HepG2 (cell line): ENCODE measurements at regions not wholly inside any gene's neighbourhood (a gene's known extent, or its start where the extent isn't known, plus 50 kb on each side); places are given as distances from the start of the nearest gene placed in this dataset.

Source experiments
- BORCS8-MEF2B ChIP-seq: sonication (generic); formaldehyde crosslinking; IDR thresholded peaks from 2 replicates; pipeline ENCODE4 v1.8.0; 2022; ENCODE audit warnings: mild to moderate bottlenecking, missing genetic modification reagents
- ELF3 ChIP-seq: IDR thresholded peaks from 2 replicates; pipeline ENCODE4 v1.6.1; 2016; ENCODE audit warnings: missing genetic modification reagents, missing compliant biosample characterization
- GATAD1 ChIP-seq: IDR thresholded peaks from 2 replicates; pipeline ENCODE4 v1.6.1; 2016; ENCODE audit warnings: missing genetic modification reagents, missing compliant biosample characterization
- MAZ ChIP-seq, 2 experiments: sonication (generic) in 1 of 2; formaldehyde crosslinking in 1 of 2; IDR thresholded peaks; 2 replicates each; pipeline versions ENCODE4 v1.5.0 to v1.6.1; 2012 to 2020; ENCODE audit warnings: low read depth in 2 of 2, mild to moderate bottlenecking in 2 of 2, borderline replicate concordance in 1 of 2, improper control_type of control experiment in 1 of 2, low read length in 1 of 2, missing genetic modification reagents in 1 of 2, moderate library complexity in 1 of 2
- MXD4 ChIP-seq: IDR thresholded peaks from 2 replicates; pipeline ENCODE4 v1.6.1; 2016; ENCODE audit warnings: mild to moderate bottlenecking, missing biosample characterization, missing genetic modification reagents
- NFE2L2 ChIP-seq: fragments of 150-350 bp; IDR thresholded peaks from 2 replicates; pipeline ENCODE4 v1.6.1; 2014; ENCODE audit warnings: low read length
- PTBP1 ChIP-seq: fragments of 200-400 bp; formaldehyde crosslinking; IDR thresholded peaks from 2 replicates; pipeline ENCODE4 v1.6.1; 2018; ENCODE audit warnings: low read length, low read depth; ENCODE audit not compliant: poor library complexity, severe bottlenecking
- ZFYVE20 ChIP-seq: sonication (generic); formaldehyde crosslinking; IDR thresholded peaks from 2 replicates; pipeline ENCODE4 v1.8.0; 2023; ENCODE audit warnings: low read depth, mild to moderate bottlenecking, moderate library complexity, missing genetic modification reagents, borderline replicate concordance
- ZNF362 ChIP-seq: sonication (generic); formaldehyde crosslinking; IDR thresholded peaks from 2 replicates; pipeline ENCODE4 v1.4.0; 2020; ENCODE audit warnings: missing genetic modification reagents, mild to moderate bottlenecking, borderline replicate concordance
- ZNF577 ChIP-seq: sonication (generic); formaldehyde crosslinking; IDR thresholded peaks from 2 replicates; pipeline ENCODE4 v1.4.0; 2020; ENCODE audit warnings: mild to moderate bottlenecking, low read depth, missing genetic modification reagents, borderline replicate concordance
- ZNF652 ChIP-seq: IDR thresholded peaks from 2 replicates; pipeline ENCODE4 v1.6.1; 2016; ENCODE audit warnings: low read depth, borderline replicate concordance
- ZNF781 ChIP-seq: sonication (generic); formaldehyde crosslinking; IDR thresholded peaks from 2 replicates; pipeline ENCODE4 v1.5.1; 2020; ENCODE audit warnings: borderline replicate concordance, mild to moderate bottlenecking, missing genetic modification reagents; ENCODE audit errors: not compliant biosample characterization
- ZNF790 ChIP-seq: sonication (generic); formaldehyde crosslinking; IDR thresholded peaks from 2 replicates; pipeline ENCODE4 v1.8.0; 2022; ENCODE audit warnings: missing genetic modification reagents, mild to moderate bottlenecking, borderline replicate concordance
- ZNF883 ChIP-seq: sonication (generic); formaldehyde crosslinking; IDR thresholded peaks from 2 replicates; pipeline ENCODE4 v1.5.1; 2020; ENCODE audit warnings: mild to moderate bottlenecking, missing genetic modification reagents; ENCODE audit errors: not compliant biosample characterization
- TF ChIP-seq, protein P1 (sequence below): sonication (generic); formaldehyde crosslinking; IDR thresholded peaks from 2 replicates; pipeline ENCODE4 v1.5.0; 2020; ENCODE audit warnings: missing genetic modification reagents
- TF ChIP-seq, protein P2 (sequence below): sonication (generic); formaldehyde crosslinking; IDR thresholded peaks from 2 replicates; pipeline ENCODE4 v1.5.1; 2020; ENCODE audit warnings: mild to moderate bottlenecking, missing genetic modification reagents
- TF ChIP-seq, protein P3 (sequence below): sonication (generic); formaldehyde crosslinking; IDR thresholded peaks from 2 replicates; pipeline ENCODE4 v1.8.0; 2022; ENCODE audit warnings: mild to moderate bottlenecking, missing genetic modification reagents; ENCODE audit not compliant: insufficient replicate concordance
- TF ChIP-seq, protein P4 (sequence below): sonication (generic); formaldehyde crosslinking; IDR thresholded peaks from 2 replicates; pipeline ENCODE4 v1.4.0; 2020; ENCODE audit warnings: missing genetic modification reagents

DNA sequence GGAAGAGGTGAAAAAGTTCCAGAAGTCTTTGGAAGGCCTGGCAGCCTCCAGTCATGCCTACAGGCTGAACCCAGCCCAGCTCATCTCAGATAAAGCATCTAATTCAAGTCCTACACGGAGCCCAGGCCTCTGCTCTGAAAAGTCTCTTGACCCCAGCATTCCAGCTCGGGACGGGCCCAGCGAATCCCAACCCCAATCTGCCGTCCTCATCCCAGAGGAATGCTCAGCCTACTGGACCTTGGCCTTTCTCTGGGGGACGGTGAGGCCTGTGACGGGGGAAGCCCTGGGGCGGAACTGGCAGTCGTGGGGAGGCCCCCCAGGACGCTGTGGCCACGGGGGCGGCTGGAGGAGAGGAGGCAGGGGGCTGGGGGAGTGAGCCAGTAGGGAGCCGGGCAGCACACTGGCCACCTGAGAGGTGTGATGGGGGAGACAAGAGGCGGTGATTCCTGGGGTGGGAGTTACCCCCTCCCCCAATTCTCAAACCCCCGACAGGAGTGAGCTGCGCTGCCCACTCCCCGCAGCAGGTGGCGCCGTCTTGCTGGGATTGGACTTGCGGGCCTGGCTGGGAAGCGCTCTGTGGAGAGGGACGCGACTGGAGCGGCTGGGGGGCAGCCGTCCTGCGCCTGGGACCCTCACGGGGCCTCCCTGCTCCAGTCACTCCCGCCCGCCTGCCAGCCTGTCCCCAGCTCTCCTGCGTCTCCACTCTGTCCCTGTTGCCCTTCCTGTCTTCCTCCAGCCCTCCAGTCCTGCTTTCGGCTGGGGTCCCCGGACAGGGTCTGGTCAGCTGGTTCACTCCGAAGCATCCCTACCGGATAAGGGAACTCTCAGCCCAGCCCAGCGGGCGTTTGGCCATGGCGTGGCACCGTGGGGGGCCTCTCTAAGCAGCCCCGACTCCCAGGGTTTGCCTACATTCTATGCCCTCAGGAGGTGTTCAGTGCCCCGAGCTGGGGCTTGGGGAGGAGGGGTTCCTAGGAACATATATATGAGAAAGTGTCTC, 182.6 kb upstream of the HAAO start (continued):
- TF ChIP-seq GATAD1 (CRISPR knock-in tag) (peak; percentile 62; the same call in 1 of the 2 replicates), ZNF362 (CRISPR knock-in tag) (peak; percentile 71; the same call in 1 of the 2 replicates), ZNF883 (CRISPR knock-in tag) (peak; percentile 94), BORCS8-MEF2B (CRISPR knock-in tag) (peak; percentile 74), ZNF577 (no peak), ZNF781 (CRISPR knock-in tag) (peak; percentile 73), ZFYVE20 (no peak), ZNF790 (CRISPR knock-in tag) (peak; percentile 16; the same call in 1 of the 2 replicates), MAZ (IDR thresholded peaks at IDR 0.05; ENCODE audit: borderline replicate concordance, low read depth, low read length) (peak; percentile 91), MAZ (CRISPR knock-in tag; IDR thresholded peaks at IDR 0.05; ENCODE audit: low read depth) (peak; percentile 97), ZNF652 (no peak; the same call in 1 of the 2 replicates), NFE2L2 (peak; percentile 4; the same call in 1 of the 2 replicates), PTBP1 (no peak), MXD4 (CRISPR knock-in tag) (peak; percentile 67), ELF3 (CRISPR knock-in tag) (peak; percentile 84)
- TF ChIP-seq, protein P1, sequence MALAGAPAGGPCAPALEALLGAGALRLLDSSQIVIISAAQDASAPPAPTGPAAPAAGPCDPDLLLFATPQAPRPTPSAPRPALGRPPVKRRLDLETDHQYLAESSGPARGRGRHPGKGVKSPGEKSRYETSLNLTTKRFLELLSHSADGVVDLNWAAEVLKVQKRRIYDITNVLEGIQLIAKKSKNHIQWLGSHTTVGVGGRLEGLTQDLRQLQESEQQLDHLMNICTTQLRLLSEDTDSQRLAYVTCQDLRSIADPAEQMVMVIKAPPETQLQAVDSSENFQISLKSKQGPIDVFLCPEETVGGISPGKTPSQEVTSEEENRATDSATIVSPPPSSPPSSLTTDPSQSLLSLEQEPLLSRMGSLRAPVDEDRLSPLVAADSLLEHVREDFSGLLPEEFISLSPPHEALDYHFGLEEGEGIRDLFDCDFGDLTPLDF = no peak
- TF ChIP-seq, protein P2, sequence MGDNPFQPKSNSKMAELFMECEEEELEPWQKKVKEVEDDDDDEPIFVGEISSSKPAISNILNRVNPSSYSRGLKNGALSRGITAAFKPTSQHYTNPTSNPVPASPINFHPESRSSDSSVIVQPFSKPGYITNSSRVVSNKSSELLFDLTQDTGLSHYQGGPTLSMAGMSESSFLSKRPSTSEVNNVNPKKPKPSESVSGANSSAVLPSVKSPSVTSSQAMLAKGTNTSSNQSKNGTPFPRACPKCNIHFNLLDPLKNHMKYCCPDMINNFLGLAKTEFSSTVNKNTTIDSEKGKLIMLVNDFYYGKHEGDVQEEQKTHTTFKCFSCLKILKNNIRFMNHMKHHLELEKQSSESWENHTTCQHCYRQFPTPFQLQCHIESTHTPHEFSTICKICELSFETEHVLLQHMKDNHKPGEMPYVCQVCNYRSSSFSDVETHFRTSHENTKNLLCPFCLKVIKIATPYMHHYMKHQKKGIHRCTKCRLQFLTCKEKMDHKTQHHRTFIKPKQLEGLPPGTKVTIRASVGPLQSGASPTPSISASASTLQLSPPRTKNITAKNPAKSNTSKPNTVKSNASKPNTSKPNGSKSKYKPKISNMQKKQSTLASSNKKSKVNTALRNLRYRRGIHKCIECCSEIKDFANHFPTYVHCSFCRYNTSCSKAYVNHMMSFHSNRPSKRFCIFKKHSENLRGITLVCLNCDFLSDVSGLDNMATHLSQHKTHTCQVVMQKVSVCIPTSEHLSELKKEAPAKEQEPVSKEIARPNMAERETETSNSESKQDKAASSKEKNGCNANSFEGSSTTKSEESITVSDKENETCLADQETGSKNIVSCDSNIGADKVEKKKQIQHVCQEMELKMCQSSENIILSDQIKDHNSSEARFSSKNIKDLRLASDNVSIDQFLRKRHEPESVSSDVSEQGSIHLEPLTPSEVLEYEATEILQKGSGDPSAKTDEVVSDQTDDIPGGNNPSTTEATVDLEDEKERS (CRISPR knock-in tag) = peak; percentile 80
- TF ChIP-seq, protein P3, sequence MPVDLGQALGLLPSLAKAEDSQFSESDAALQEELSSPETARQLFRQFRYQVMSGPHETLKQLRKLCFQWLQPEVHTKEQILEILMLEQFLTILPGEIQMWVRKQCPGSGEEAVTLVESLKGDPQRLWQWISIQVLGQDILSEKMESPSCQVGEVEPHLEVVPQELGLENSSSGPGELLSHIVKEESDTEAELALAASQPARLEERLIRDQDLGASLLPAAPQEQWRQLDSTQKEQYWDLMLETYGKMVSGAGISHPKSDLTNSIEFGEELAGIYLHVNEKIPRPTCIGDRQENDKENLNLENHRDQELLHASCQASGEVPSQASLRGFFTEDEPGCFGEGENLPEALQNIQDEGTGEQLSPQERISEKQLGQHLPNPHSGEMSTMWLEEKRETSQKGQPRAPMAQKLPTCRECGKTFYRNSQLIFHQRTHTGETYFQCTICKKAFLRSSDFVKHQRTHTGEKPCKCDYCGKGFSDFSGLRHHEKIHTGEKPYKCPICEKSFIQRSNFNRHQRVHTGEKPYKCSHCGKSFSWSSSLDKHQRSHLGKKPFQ (CRISPR knock-in tag) = peak; percentile 75
- TF ChIP-seq, protein P4, sequence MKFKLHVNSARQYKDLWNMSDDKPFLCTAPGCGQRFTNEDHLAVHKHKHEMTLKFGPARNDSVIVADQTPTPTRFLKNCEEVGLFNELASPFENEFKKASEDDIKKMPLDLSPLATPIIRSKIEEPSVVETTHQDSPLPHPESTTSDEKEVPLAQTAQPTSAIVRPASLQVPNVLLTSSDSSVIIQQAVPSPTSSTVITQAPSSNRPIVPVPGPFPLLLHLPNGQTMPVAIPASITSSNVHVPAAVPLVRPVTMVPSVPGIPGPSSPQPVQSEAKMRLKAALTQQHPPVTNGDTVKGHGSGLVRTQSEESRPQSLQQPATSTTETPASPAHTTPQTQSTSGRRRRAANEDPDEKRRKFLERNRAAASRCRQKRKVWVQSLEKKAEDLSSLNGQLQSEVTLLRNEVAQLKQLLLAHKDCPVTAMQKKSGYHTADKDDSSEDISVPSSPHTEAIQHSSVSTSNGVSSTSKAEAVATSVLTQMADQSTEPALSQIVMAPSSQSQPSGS (CRISPR knock-in tag) = peak; percentile 94
